Vagina (tissue), 2 donors: ENCODE measurements at regions not wholly inside any gene's neighbourhood (a gene's known extent, or its start where the extent isn't known, plus 50 kb on each side); places are given as distances from the start of the nearest gene placed in this dataset.

ENCODE experiments used
- CTCF ChIP-seq, 3 experiments: fragments of 450-650 bp in 2 of 3; fragments of 200-600 bp in 1 of 3; sonication (generic) in 1 of 3; IDR thresholded peaks; one replicate each; pipeline ENCODE4 v1.5.1; 2017 to 2019; ENCODE audit warnings: antibody characterized with exemption in 3 of 3, mild to moderate bottlenecking in 2 of 3, moderate library complexity in 2 of 3
- POLR2A ChIP-seq, 2 donors: fragments of 450-650 bp; IDR thresholded peaks; one replicate each; pipeline ENCODE4 v1.6.1; 2017; ENCODE audit warnings: antibody characterized with exemption in 2 of 2, mild to moderate bottlenecking in 2 of 2, moderate library complexity in 2 of 2

- TF ChIP-seq POLR2A (IDR thresholded peaks at IDR 0.05): no peak
- TF ChIP-seq CTCF (IDR thresholded peaks at IDR 0.05): no peak
Measured at GRCh38 chr4:19993242-19993641, 258.5 kb upstream of the SLIT2 start.
